Stimulated activated naive CD4-positive, alpha-beta T cell (primary cell): ENCODE measurements at regions not wholly inside any gene's neighbourhood (a gene's known extent, or its start where the extent isn't known, plus 50 kb on each side); places are given as distances from the start of the nearest gene placed in this dataset.
"Not testable (repeated sequence)": the region's sequence is repeated elsewhere in the genome, so short reads cannot be mapped to it uniquely, and the experiment has no call there.

Experiments used
- DNase-seq, 6 experiments: peaks; one replicate each; lab custom pipeline; 2025; lab: John Stamatoyannopoulos, UW

- no peak for DNase-seq
Measured at GRCh38 chr22:22120160-22120559, 124.4 kb upstream of the VPREB1 start.

GRCh38 chr22:22118987-22119386 lies 125.6 kb upstream of the VPREB1 start:
- no peak for DNase-seq

- not testable (repeated sequence) for DNase-seq
Measured at GRCh38 chr22:22117864-22118544, 126.6 kb upstream of the VPREB1 start.

GRCh38 chr22:22116997-22117770 lies 127.4 kb upstream of the VPREB1 start:
- DNase-seq: not testable (repeated sequence)

GRCh38 chr22:22113701-22114100 lies 130.9 kb upstream of the VPREB1 start:
- no peak for DNase-seq

- no peak for DNase-seq
Measured at GRCh38 chr22:22112533-22113294, 130.1 kb upstream of the TOP3B start.

GRCh38 chr22:22111983-22112382 lies 129.4 kb upstream of the TOP3B start:
- DNase-seq: no peak

GRCh38 chr22:22111267-22111751 lies 128.7 kb upstream of the TOP3B start:
- DNase-seq: no peak

GRCh38 chr22:22110548-22111266 lies 128.1 kb upstream of the TOP3B start:
- no peak for DNase-seq

- DNase-seq: no peak
Measured at GRCh38 chr22:22109693-22110466, 127.3 kb upstream of the TOP3B start.

GRCh38 chr22:22106855-22107254 lies 124.3 kb upstream of the TOP3B start:
- no peak for DNase-seq

GRCh38 chr22:22105364-22105763 lies 122.8 kb upstream of the TOP3B start:
- DNase-seq: no peak

- no peak for DNase-seq
Measured at GRCh38 chr22:22103078-22103875, 120.7 kb upstream of the TOP3B start.

- DNase-seq: no peak
Measured at GRCh38 chr22:22099833-22100812, 117.5 kb upstream of the TOP3B start.

- DNase-seq: no peak
Measured at GRCh38 chr22:22099194-22099486, 116.6 kb upstream of the TOP3B start.

GRCh38 chr22:22098457-22099193 lies 116.0 kb upstream of the TOP3B start:
- no peak for DNase-seq

- DNase-seq: no peak
Measured at GRCh38 chr22:22097727-22098228, 115.2 kb upstream of the TOP3B start.

GRCh38 chr22:22094921-22095320 lies 112.3 kb upstream of the TOP3B start:
- no peak for DNase-seq
